OCI-LY7 (cell line): ENCODE measurements at regions not wholly inside any gene's neighbourhood (a gene's known extent, or its start where the extent isn't known, plus 50 kb on each side); places are given as distances from the start of the nearest gene placed in this dataset.

Experiments
- CTCF ChIP-seq: fragments of 200-600 bp; sonication (generic); conservative IDR thresholded peaks from 2 replicates; pipeline ENCODE4 v1.5.1; 2014; ENCODE audit warnings: mild to moderate bottlenecking, antibody characterized with exemption, low read length, moderate library complexity, mixed read lengths
- EZH2phosphoT487 ChIP-seq: fragments of 200-600 bp; sonication (generic); IDR thresholded peaks from 2 replicates; pipeline ENCODE4 v1.6.1; 2018; ENCODE audit warnings: low read depth, borderline replicate concordance, mild to moderate bottlenecking, mixed run types, antibody characterized with exemption, low read length, moderate library complexity, mixed read lengths

- TF ChIP-seq CTCF: no peak
- TF ChIP-seq EZH2phosphoT487: no peak
Measured at GRCh38 chr19:5205937-5206750, 134.5 kb downstream of the PTPRS start.
